ENCODE measurements at regions not wholly inside any gene's neighbourhood (a gene's known extent, or its start where the extent isn't known, plus 50 kb on each side); places are given as distances from the start of the nearest gene placed in this dataset.
"Not testable (repeated sequence)": the region's sequence is repeated elsewhere in the genome, so short reads cannot be mapped to it uniquely, and the experiment has no call there.

GRCh38 chr12:54105809-54106208 is 52.2 kb downstream of the HOXC4 start:
- FAIRE-seq; CTCF ChIA-PET; H3K4me1 ChIP-seq; H3K4me2 ChIP-seq; H3K9me3 ChIP-seq; ATAC-seq; DNase-seq (ENCODE audit: low read depth in 1 of 2, low spot score in 1 of 2); H3K4me3 ChIP-seq; H3K27ac ChIP-seq; POLR2A ChIA-PET: not testable (repeated sequence)
- WGBS (ENCODE audit: missing lambda C conversion rate): 67% methylated on average over 2 of the region's 2 CpGs

- ATAC-seq; H3K27ac ChIP-seq; DNase-seq (ENCODE audit: low read depth in 1 of 2, low spot score in 1 of 2); FAIRE-seq; H3K4me3 ChIP-seq; H3K4me1 ChIP-seq; H3K4me2 ChIP-seq; CTCF ChIA-PET; POLR2A ChIA-PET; H3K9me3 ChIP-seq: not testable (repeated sequence)
- WGBS (ENCODE audit: missing lambda C conversion rate): 68% methylated on average over 22 of the region's 29 CpGs
Observed at GRCh38 chr12:54106252-54106651, 52.6 kb downstream of the HOXC4 start.

- H3K4me1 ChIP-seq; H3K4me3 ChIP-seq; ATAC-seq; H3K4me2 ChIP-seq; FAIRE-seq; H3K9me3 ChIP-seq; POLR2A ChIA-PET; H3K27ac ChIP-seq; CTCF ChIA-PET; DNase-seq (ENCODE audit: low read depth in 1 of 2, low spot score in 1 of 2): not testable (repeated sequence)
- WGBS (ENCODE audit: missing lambda C conversion rate): 76% methylated on average over 52 of the region's 56 CpGs
Observed at GRCh38 chr12:54106803-54107579, 53.4 kb downstream of the HOXC4 start.

GRCh38 chr12:54112336-54112735 is 58.7 kb downstream of the HOXC4 start:
- H3K27ac ChIP-seq; H3K4me3 ChIP-seq; H3K4me2 ChIP-seq; H3K9me3 ChIP-seq; DNase-seq (ENCODE audit: low read depth in 1 of 2, low spot score in 1 of 2); CTCF ChIA-PET; FAIRE-seq; POLR2A ChIA-PET; ATAC-seq; H3K4me1 ChIP-seq: not testable (repeated sequence)
- WGBS (ENCODE audit: missing lambda C conversion rate): 0% methylated on average over 2 of the region's 6 CpGs

- H3K4me3 ChIP-seq; CTCF ChIA-PET; H3K4me1 ChIP-seq; ATAC-seq; POLR2A ChIA-PET; DNase-seq (ENCODE audit: low read depth in 1 of 2, low spot score in 1 of 2); FAIRE-seq; H3K27ac ChIP-seq; H3K9me3 ChIP-seq; H3K4me2 ChIP-seq: not testable (repeated sequence)
- 37% methylated on average over 6 of the region's 6 CpGs for WGBS (ENCODE audit: missing lambda C conversion rate)
Observed at GRCh38 chr12:54116055-54116454, 62.4 kb downstream of the HOXC4 start.

GRCh38 chr12:54117392-54117791 is 63.8 kb downstream of the HOXC4 start:
- POLR2A ChIA-PET; H3K27ac ChIP-seq; H3K4me2 ChIP-seq; H3K9me3 ChIP-seq; H3K4me3 ChIP-seq; FAIRE-seq; DNase-seq (ENCODE audit: low read depth in 1 of 2, low spot score in 1 of 2); ATAC-seq; H3K4me1 ChIP-seq: not testable (repeated sequence)
- CTCF ChIA-PET: interaction anchor here (1.6 kb wide), 1 partner anchor 85 kb away, joined by 5 read pairs; the partner anchor contains the start of gene HOXC5
- WGBS (ENCODE audit: missing lambda C conversion rate): 83% methylated on average over 4 of the region's 4 CpGs

- H3K9me3 ChIP-seq; FAIRE-seq; H3K4me2 ChIP-seq; H3K27ac ChIP-seq; H3K4me1 ChIP-seq; H3K4me3 ChIP-seq; POLR2A ChIA-PET; DNase-seq (ENCODE audit: low read depth in 1 of 2, low spot score in 1 of 2); ATAC-seq: not testable (repeated sequence)
- CTCF ChIA-PET: interaction anchor here (1.3 kb wide), 1 partner anchor 26 kb away, joined by 3 read pairs; no protein-coding TSS in a partner anchor
- WGBS (ENCODE audit: missing lambda C conversion rate): 77% methylated on average over 1 of the region's 1 CpG
Observed at GRCh38 chr12:54119082-54119481, 65.4 kb downstream of the HOXC4 start.

GRCh38 chr12:54123981-54124380 is 64.8 kb downstream of the SMUG1 start:
- H3K27ac ChIP-seq; DNase-seq (ENCODE audit: low read depth in 1 of 2, low spot score in 1 of 2); H3K9me3 ChIP-seq; CTCF ChIA-PET; H3K4me2 ChIP-seq; H3K4me1 ChIP-seq; FAIRE-seq; POLR2A ChIA-PET; ATAC-seq; H3K4me3 ChIP-seq: not testable (repeated sequence)
- 73% methylated on average over 7 of the region's 7 CpGs for WGBS (ENCODE audit: missing lambda C conversion rate)

GRCh38 chr12:54125708-54126028 is 63.1 kb downstream of the SMUG1 start:
- H3K4me1 ChIP-seq; POLR2A ChIA-PET; DNase-seq (ENCODE audit: low read depth in 1 of 2, low spot score in 1 of 2); FAIRE-seq; H3K9me3 ChIP-seq; CTCF ChIA-PET: not testable (repeated sequence)
- WGBS (ENCODE audit: missing lambda C conversion rate): 69% methylated on average over 10 of the region's 12 CpGs
- H3K4me2 ChIP-seq: peak overlapping the region; percentile 75
- ATAC-seq: peak in 1 of 2 experiments; percentile 70; a peak in 3 of 6 replicates
- H3K27ac ChIP-seq: peak overlapping the region; percentile 37 to 87; a peak in 4 of 6 replicates
- peak overlapping the region; percentile 47 for H3K4me3 ChIP-seq
